GM18907 (cell line): ENCODE measurements at regions not wholly inside any gene's neighbourhood (a gene's known extent, or its start where the extent isn't known, plus 50 kb on each side); places are given as distances from the start of the nearest gene placed in this dataset.

ENCODE experiments used
- ATAC-seq: cut with Tn5 transposase; IDR thresholded peaks from one replicate; pipeline ENCODE4 v1.9.1; 2021; ENCODE audit warnings: mild to moderate bottlenecking, moderate library complexity; ENCODE audit not compliant: unreplicated experiment

DNA sequence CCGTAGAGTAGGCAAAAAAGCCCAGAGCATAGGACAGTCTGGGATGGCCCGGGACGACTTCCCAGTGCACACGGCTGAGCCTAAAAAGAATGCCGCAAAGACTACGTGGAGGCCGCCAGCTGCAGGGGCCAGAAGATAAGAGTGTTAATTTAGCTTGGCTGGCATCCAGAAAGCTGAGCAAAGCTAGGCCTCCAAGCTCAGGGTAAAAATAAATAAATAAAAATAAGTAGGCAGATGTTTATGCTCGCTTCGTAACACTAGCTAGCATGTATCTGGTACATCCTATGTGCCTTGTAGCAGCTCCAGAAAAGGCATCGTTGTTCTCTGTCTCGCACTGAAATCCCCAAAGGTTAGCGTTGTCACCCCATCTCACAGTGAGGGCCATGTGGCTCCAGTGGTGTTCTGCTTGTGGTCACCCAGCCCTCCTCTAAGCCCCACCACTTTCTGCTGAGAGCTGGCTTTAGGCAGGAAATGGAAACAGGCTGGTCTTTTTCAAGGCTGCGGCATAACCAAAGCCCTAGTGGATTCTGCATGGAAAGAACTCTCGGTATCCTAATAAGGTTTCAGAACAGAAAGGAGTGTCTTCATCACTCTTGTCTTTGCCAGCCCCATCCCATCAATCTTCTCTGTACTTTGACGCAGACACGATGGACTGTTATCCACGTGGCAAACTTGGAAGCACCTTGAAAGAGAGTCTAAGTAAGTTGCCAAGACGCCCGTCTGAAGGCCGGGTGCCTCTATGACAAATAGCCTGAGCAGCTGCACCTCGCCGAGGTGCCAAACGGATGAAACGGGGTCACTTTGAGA is 58.1 kb upstream of the MEF2A start:
- no peak for ATAC-seq

DNA sequence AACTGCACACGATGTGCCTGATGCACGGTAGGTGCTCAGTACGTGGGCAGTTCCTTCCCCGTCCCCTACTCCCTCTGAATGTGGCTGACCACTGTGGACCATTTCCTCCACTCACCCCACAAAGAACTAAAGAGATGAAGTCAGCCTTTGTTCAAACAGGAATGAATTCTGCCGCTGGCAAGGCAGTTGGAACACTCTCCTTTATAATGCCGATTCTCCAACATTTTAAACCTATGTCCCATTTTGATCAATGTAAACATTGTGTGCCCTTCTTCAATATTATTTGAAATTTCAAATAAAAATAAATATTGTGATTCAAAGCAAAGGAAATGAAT is 57.5 kb upstream of the MEF2A start:
- ATAC-seq, result no peak

DNA sequence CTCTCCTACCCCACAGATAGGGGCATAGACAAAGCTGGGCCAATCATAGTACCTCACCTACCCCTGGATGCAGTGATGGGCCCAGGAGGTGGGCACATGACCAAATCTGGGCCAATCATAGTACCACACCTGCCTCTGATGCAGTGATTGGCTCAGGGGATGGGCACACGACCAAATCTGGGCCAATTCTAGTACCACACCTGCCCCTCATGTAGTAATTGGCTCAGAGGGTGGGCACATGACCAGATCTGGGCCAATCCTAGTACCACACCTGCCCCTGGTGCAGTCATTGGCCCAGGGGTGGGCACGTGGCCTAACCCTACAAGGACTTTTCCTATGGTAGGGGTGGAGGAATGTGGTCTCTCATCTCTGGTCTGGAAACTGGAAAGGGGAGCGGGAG is 56.9 kb upstream of the MEF2A start:
- ATAC-seq, result no peak

DNA sequence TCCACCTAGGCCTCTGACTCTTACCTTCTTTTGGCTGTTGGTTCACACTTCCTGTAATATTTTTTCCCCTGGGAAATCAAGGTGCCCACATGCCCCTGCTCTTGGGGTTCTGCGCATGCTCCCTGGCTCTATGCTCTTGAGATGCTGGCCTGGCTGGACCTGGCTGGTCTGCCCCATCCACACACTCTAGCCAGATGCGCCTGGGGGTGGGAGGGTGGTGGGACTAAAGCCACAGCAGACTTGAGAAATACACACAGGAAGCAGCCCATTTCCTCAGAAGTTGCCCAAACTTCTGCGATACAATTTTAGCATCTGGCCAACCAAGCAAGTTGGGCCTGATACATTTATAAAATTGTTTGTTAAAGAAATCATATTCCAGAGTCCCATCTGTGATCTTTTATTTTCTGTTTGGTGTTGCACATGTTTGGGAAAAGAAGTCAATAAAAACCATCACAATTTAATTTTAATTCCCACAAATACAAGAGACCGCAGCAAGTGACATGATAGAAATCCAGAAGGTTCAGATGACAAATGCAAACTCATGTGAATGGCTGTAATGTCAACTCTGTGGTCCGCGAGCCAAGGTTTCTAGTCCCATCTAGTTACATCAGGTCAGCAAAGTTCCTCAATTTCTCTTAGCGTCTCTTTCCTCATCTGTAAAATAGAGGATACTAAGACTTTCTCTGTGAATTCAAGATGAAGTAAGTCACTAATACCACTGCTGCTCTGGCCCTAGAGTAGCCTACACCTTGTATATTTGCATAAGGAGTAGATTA is 55.9 kb upstream of the MEF2A start:
- ATAC-seq, result no peak

DNA sequence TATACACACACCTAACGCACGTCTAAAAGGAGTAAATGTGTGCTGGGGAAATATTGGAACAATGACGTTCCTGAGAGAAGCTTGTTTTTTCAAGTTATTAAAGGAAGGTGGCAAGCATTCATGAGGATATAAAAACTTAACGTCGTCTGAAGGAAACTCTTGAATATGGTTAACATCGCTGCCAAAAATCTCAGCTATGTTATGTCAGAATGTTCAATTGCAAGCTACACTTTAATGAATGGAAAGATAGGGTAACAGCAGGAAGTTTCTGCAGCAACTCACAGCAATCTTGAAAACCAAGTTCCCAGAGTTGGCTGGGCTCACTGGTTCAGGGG is 54.3 kb upstream of the MEF2A start:
- ATAC-seq, result no peak

DNA sequence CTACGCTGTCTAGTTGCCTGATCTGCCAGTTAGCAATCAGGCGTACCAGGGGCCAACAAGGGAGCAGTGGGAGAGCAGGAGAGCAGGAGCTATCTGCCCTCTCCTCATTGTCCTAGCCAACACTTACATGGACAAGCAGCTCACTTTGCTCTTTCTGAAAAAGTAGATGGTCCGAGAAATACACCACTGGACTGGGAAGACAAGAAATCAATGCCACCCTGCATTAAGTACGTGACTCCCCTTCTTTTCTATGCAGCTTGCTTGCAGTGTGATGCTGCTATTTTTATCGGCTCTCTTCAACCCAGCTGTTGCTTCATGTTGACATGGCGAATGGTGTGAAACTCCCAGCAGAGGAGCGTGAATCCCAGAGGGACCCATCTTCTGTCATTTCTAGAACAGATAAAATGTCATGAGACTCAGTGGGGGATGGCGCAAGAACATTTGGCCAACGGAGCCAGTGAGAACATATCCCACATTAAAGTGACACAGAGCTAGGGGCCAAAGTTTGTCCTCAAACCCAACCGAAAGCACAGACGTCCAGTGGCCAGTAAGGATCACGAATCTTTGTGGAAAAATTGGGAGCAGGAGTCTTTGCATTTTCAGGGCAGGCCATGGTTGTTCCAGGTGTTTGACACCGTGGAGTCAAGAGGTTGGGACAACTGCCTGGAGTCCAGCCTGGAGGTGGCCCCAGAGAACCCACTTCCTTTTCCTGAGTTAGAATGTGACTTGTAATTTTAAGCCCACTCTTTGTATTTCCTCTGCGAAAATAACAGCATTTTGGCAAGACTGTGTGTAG is 53.7 kb upstream of the MEF2A start:
- peak; percentile 80 for ATAC-seq

DNA sequence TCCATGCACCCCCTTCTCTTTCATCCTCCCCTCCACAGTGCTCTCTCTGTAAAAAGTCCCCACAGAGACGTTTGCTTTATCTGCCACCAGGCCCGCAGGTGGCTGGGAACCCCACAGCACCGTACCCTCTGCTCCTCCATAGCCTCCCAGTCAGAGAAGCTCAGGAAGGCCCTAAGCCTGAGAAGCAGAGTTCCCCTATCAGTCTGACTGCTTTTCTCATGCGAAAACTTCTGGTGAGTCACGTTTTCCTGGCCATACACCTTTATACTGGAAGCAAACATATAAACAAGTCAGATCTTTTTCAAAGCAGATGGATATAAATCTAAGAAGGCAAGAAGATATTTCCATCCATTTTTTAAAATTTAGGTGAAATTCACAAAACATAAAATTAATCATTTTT is 51.5 kb upstream of the MEF2A start:
- no peak for ATAC-seq
